Parathyroid adenoma (tissue), 2 donors: ENCODE measurements at regions not wholly inside any gene's neighbourhood (a gene's known extent, or its start where the extent isn't known, plus 50 kb on each side); places are given as distances from the start of the nearest gene placed in this dataset.

Experiments used
- H2AFZ ChIP-seq: fragments of 300-600 bp; sonication (generic); one replicate; pipeline ENCODE4 v1.7.0; 2017; ENCODE audit warnings: antibody characterized with exemption, mild to moderate bottlenecking
- H3K27ac ChIP-seq: fragments of 300-600 bp; sonication (generic); one replicate; pipeline ENCODE4 v1.7.0; 2017
- H3K27me3 ChIP-seq: fragments of 300-600 bp; sonication (generic); one replicate; pipeline ENCODE4 v1.7.0; 2017; ENCODE audit warnings: low read length; ENCODE audit not compliant: control insufficient read depth, insufficient read depth
- H3K36me3 ChIP-seq: fragments of 300-600 bp; sonication (generic); one replicate; pipeline ENCODE4 v1.7.0; 2017; ENCODE audit warnings: low read length; ENCODE audit not compliant: control insufficient read depth, insufficient read depth
- H3K4me1 ChIP-seq: fragments of 300-600 bp; sonication (generic); one replicate; pipeline ENCODE4 v1.7.0; 2017; ENCODE audit warnings: control low read depth
- H3K4me2 ChIP-seq: fragments of 300-600 bp; sonication (generic); one replicate; pipeline ENCODE4 v1.7.0; 2017; ENCODE audit warnings: low read length
- H3K4me3 ChIP-seq: fragments of 300-600 bp; sonication (generic); one replicate; pipeline ENCODE4 v1.7.0; 2017; ENCODE audit warnings: low read depth, low read length
- H3K79me2 ChIP-seq: fragments of 300-600 bp; sonication (generic); one replicate; pipeline ENCODE4 v1.7.0; 2017; ENCODE audit warnings: control low read depth
- H3K9ac ChIP-seq: fragments of 300-600 bp; sonication (generic); one replicate; pipeline ENCODE4 v1.7.0; 2017; ENCODE audit warnings: mild to moderate bottlenecking
- H3K9me3 ChIP-seq: fragments of 300-600 bp; sonication (generic); one replicate; pipeline ENCODE4 v1.7.0; 2017; ENCODE audit warnings: low read length; ENCODE audit not compliant: control insufficient read depth
- CTCF ChIP-seq: fragments of 300-600 bp; sonication (generic); IDR thresholded peaks from one replicate; pipeline ENCODE4 v1.7.0; 2017; ENCODE audit warnings: antibody characterized with exemption, mild to moderate bottlenecking
- donor health status: primary hyperparathyroidism.

DNA sequence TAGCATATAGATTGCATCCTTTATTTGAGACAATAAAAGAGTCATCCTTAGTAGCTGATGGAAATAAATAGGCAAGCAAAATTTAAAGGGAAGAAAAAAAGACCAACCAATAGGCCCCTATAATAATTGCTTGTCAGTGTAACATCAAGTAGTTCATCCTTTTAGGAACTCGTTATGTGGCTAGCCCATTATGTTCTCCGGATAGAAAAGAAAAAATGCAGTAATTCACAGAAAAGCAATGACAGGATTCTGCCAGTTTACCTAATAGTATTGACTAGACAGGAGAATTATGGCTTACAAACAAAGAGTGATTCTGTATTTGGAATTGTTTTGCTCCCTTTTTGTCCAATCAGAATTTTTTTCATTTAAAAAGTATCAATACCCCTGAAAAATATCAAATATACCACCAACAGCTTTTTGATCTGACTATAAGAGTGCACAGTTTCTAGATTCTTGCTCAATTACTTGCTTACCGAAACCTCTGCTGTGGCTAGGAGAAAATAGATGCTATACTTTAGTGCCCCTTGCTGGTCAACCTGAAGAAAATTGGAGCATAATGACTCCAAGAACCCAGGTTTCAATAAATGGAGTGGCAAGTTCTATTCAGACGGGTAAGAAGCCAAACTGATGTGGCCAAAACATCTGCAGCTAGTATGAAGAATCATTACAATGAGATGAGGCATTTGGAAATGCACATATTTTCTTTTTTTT lies 91.5 kb upstream of the SASH1 start:
- Histone ChIP-seq H3K4me2 (no peak overlapping the region), H3K9ac (no peak overlapping the region), H3K27ac (no peak overlapping the region), H3K4me1 (peaks cover 5% of the 10 kb centered on the region), H3K4me3 (no peak overlapping the region), H3K27me3 (no peaks in the 10 kb centered on the region), H3K79me2 (no peaks in the 10 kb centered on the region), H3K36me3 (no peaks in the 10 kb centered on the region), H2AFZ (no peak overlapping the region), H3K9me3 (no peaks in the 10 kb centered on the region)
- peak; percentile 44 for TF ChIP-seq CTCF

DNA sequence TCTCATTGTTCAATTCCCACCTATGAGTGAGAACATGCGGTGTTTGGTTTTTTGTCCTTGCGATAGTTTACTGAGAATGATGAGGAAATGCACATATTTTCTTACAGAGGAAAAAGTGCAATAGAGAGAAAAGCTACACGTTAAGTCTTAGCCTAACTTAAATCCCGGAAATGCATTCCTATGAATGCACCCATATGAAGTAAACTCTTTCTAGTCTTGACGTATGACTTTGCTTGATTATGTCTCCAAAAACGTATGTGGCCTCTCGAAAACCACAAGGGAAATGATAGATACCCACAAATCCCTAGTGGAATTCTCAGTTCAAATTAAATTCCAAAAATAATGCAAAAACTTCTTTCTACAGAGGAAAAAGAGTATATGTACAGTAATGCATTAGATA lies 90.7 kb upstream of the SASH1 start:
- H3K36me3 ChIP-seq: no peaks in the 10 kb centered on the region

GRCh38 chr6:148257810-148258209 lies 84.8 kb upstream of the SASH1 start:
- H3K4me3 ChIP-seq: no peak overlapping the region
- H3K79me2 ChIP-seq: no peaks in the 10 kb centered on the region
- no peak overlapping the region for H3K27ac ChIP-seq
- no peaks in the 10 kb centered on the region for H3K4me1 ChIP-seq
- no peaks in the 10 kb centered on the region for H3K36me3 ChIP-seq
- no peaks in the 10 kb centered on the region for H3K9me3 ChIP-seq
- no peak overlapping the region for H3K9ac ChIP-seq
- no peak overlapping the region for H3K4me2 ChIP-seq
- TF ChIP-seq CTCF: no peak
- H2AFZ ChIP-seq: no peak overlapping the region
- H3K27me3 ChIP-seq: no peaks in the 10 kb centered on the region

More for the DNA sequence above, 90.7 kb upstream of the SASH1 start:
- H3K79me2 ChIP-seq: no peaks in the 10 kb centered on the region
- no peak overlapping the region for H3K4me2 ChIP-seq
- no peaks in the 10 kb centered on the region for H3K9me3 ChIP-seq
- TF ChIP-seq CTCF: no peak
- H3K27me3 ChIP-seq: no peaks in the 10 kb centered on the region
- no peak overlapping the region for H3K27ac ChIP-seq
- no peak overlapping the region for H3K9ac ChIP-seq
- H3K4me1 ChIP-seq: peaks cover 5% of the 10 kb centered on the region
- H3K4me3 ChIP-seq: no peak overlapping the region
- no peak overlapping the region for H2AFZ ChIP-seq

DNA sequence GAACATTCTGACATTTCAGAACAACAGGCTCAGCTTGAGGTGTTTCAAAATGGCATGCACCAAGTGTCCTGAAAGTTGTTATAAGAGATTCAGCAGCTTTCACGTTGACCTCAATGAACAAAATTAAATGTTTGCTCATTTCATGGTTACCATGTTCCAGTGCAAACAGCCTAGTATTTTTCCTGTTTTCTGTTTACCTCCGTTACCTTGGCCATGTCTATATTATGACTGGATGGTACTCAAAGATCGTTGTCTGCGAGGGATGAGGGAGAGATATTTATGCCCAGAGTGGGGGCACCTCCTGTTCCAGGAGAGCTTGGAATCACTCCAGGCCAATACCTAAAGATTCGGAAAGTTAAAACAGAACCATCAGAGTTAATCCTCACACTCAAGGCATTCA lies 83.8 kb upstream of the SASH1 start:
- Histone ChIP-seq H3K9ac (no peak overlapping the region), H3K27me3 (no peaks in the 10 kb centered on the region), H3K4me1 (peaks cover 3% of the 10 kb centered on the region), H3K36me3 (no peaks in the 10 kb centered on the region), H3K27ac (no peak overlapping the region), H3K4me3 (no peak overlapping the region), H3K79me2 (no peaks in the 10 kb centered on the region), H3K9me3 (no peaks in the 10 kb centered on the region), H2AFZ (no peak overlapping the region), H3K4me2 (no peak overlapping the region)
- TF ChIP-seq CTCF: no peak

GRCh38 chr6:148261470-148261869 lies 81.2 kb upstream of the SASH1 start:
- H3K36me3 ChIP-seq: no peaks in the 10 kb centered on the region
- no peak overlapping the region for H2AFZ ChIP-seq
- H3K4me2 ChIP-seq: no peak overlapping the region
- H3K4me3 ChIP-seq: no peak overlapping the region
- no peaks in the 10 kb centered on the region for H3K27me3 ChIP-seq
- H3K9ac ChIP-seq: no peak overlapping the region
- TF ChIP-seq CTCF: no peak
- H3K4me1 ChIP-seq: peaks cover 3% of the 10 kb centered on the region
- no peak overlapping the region for H3K27ac ChIP-seq
- no peaks in the 10 kb centered on the region for H3K9me3 ChIP-seq
- H3K79me2 ChIP-seq: no peaks in the 10 kb centered on the region
